HG03066 (cell line): ENCODE measurements at regions not wholly inside any gene's neighbourhood (a gene's known extent, or its start where the extent isn't known, plus 50 kb on each side); places are given as distances from the start of the nearest gene placed in this dataset.
"Not testable (repeated sequence)": the region's sequence is repeated elsewhere in the genome, so short reads cannot be mapped to it uniquely, and the experiment has no call there.

Experiments
- ATAC-seq: cut with Tn5 transposase; IDR thresholded peaks from one replicate; pipeline ENCODE4 v1.9.1; 2021; ENCODE audit warnings: low read depth; ENCODE audit not compliant: unreplicated experiment

- ATAC-seq, result no peak
Measured at GRCh38 chr1:60571811-60572210, 498.2 kb upstream of the C1orf87 start.

- no peak for ATAC-seq
Measured at GRCh38 chr1:60569189-60569588, 495.6 kb upstream of the C1orf87 start.

GRCh38 chr1:60567256-60567655, 493.7 kb upstream of the C1orf87 start:
- ATAC-seq, result no peak

GRCh38 chr1:60564916-60565750, 491.6 kb upstream of the C1orf87 start:
- ATAC-seq, result no peak

- ATAC-seq, result no peak
Measured at GRCh38 chr1:60563777-60564535, 490.4 kb upstream of the C1orf87 start.

GRCh38 chr1:60562740-60563139, 489.2 kb upstream of the C1orf87 start:
- ATAC-seq, result no peak

- no peak for ATAC-seq
Measured at GRCh38 chr1:60560701-60561100, 487.1 kb upstream of the C1orf87 start.

GRCh38 chr1:60558236-60558635, 484.7 kb upstream of the C1orf87 start:
- ATAC-seq, result no peak

GRCh38 chr1:60553730-60554129, 480.2 kb upstream of the C1orf87 start:
- no peak for ATAC-seq

- no peak for ATAC-seq
Measured at GRCh38 chr1:60547821-60548220, 474.3 kb upstream of the C1orf87 start.

- ATAC-seq, result no peak
Measured at GRCh38 chr1:60541831-60542532, 468.4 kb upstream of the C1orf87 start.

- ATAC-seq, result no peak
Measured at GRCh38 chr1:60540141-60540540, 466.6 kb upstream of the C1orf87 start.

- ATAC-seq, result no peak
Measured at GRCh38 chr1:60535713-60536112, 462.1 kb upstream of the C1orf87 start.

- ATAC-seq, result no peak
Measured at GRCh38 chr1:60527567-60527966, 454.0 kb upstream of the C1orf87 start.

GRCh38 chr1:60516996-60517395, 443.4 kb upstream of the C1orf87 start:
- ATAC-seq, result no peak

GRCh38 chr1:60510162-60510561, 436.6 kb upstream of the C1orf87 start:
- no peak for ATAC-seq

GRCh38 chr1:60504206-60504840, 430.8 kb upstream of the C1orf87 start:
- no peak for ATAC-seq

- ATAC-seq, result no peak
Measured at GRCh38 chr1:60503266-60503925, 429.8 kb upstream of the C1orf87 start.

- no peak for ATAC-seq
Measured at GRCh38 chr1:60502506-60502905, 428.9 kb upstream of the C1orf87 start.

GRCh38 chr1:60489916-60490480, 416.4 kb upstream of the C1orf87 start:
- not testable (repeated sequence) for ATAC-seq
